ENCODE measurements at regions not wholly inside any gene's neighbourhood (a gene's known extent, or its start where the extent isn't known, plus 50 kb on each side); places are given as distances from the start of the nearest gene placed in this dataset.
A peak's percentile ranks its signal among the peaks of the same experiment; 100 is the strongest.

DNA sequence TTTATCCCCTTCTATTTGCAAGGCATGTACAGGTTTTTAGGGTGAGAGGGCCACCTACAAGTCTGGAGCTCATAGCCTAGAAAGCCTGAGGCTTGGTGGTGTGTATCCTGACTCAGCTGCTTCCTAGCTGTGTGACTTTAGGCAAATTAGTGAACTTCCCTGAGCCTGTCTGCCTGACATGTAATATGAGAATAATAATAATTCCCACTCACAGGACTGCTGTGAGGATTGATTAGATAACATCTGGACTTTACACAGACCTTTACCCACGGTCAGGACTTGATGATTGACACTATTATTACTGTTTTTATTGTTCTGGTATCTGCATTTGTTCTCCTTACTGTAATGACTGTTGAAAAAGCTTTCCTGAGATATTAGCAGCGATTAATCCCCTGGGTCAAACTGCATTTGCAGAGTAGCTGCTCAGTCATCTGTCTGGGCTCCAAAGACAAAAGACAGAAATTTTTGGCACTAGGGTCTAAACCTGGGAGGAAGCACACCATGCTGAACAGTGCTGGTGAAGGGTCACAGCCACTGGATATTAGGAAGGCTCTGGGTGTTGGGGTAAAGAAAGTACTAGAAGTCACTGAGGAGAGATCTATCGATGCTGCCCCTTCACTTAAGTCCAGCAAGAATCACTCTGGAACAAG lies 276.5 kb upstream of the FN1 start:
- DNase-seq: no peak

GRCh38 chr2:215711471-215712034 lies 275.7 kb upstream of the FN1 start:
- peak; percentile 57 for DNase-seq

- DNase-seq: no peak
Observed at GRCh38 chr2:215707608-215708007, 271.7 kb upstream of the FN1 start.

- no peak for DNase-seq
Observed at GRCh38 chr2:215705771-215706361, 270.0 kb upstream of the FN1 start.

- no peak for DNase-seq
Observed at GRCh38 chr2:215705281-215705680, 269.4 kb upstream of the FN1 start.

- no peak for DNase-seq
Observed at GRCh38 chr2:215702116-215702902, 266.4 kb upstream of the FN1 start.

- no peak for DNase-seq
Observed at GRCh38 chr2:215699700-215700538, 264.1 kb upstream of the FN1 start.

DNA sequence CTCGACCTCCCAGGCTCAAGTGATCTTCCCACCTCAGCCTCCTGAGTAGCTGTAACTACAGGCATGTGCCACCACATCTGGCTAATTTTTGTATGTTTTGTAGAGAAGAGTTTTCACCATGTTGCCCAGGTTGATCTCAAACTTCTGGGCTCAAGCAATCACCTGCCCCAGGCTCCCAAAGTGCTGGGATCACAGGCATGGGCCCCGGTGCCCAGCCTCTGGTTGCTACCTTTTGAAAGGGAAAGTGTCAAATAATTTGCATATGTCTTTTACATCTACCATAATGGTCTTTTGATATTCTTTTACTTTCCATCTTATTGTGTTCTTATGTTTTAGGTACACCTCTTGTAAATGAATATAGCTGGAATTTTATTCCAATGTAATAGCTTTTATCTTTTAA lies 263.1 kb upstream of the FN1 start:
- DNase-seq: no peak

DNA sequence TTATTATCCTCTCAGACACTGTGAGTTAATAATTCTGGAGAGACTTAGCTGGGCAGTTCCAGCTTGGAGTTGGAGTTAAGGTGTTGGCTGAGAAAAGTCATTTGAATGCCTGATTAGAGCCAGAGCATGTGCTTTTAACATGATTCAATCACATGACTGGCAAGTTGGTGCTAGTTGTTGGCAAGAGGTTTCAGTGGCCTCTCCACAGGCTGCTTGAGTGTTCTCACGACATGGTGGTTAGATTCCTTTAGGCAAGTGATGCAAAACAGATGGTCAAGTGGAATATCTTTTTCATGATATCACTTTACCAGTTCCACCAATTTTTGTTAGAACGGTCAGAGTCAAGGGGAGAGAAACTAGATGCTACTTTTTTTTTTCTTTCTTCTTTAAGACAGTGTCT lies 262.7 kb upstream of the FN1 start:
- no peak for DNase-seq

DNA sequence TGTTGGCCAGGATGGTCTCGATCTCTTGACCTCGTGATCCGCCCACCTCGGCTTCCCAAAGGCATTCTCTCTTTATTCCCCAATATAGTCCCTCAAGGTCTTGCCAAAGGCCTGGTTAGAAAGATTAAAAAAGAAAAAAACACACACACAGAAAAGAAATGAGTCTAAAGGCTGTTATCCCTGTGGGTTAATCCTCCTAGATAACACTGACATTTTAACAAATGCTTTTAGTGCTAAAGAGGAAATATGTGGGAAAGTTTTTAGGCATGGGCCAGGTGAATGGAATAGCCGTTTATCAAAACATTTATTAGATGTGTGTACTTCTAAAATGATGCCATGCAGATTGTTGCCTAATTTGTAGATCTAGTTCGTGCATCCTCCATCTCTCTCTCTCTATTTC lies 261.6 kb upstream of the FN1 start:
- no peak for DNase-seq

DNA sequence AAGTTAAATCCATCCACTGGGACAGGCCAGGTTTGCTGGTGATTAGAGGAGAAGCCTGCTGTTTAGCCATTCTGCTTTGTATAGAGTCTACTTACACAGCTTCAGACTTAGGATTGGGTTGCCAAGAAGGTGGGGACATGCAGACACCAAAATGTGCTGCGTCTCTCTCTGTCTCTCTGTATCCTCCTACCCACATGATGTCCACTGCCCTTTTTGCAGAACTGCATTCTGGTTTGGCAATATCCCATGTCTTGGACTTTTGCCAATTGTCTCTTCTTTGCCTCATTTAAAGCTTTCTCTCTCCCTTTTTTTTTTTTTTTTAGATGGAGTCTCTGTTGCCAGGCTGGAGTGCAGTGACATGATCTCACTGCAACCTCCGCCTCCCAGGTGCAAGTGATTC lies 261.1 kb upstream of the FN1 start:
- DNase-seq: peak; percentile 63

DNA sequence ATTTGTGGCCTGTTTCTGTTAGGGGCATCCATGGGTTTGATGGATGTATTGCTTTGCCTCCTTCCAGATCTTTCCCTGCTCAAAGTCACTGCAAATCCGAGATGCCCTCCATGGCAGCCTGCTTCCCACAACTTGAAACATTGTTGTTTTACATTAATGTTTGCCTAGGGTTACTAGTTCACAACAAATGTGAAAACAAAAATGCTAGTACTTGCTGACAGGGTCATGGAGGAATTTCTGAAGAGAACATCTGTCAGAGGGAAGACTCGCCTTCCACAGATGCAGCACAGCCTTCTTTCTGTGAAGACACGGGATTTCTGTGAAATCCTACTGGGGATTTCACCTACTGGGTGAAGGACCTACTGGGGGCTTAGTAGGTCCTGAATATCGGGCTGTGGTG lies 260.0 kb upstream of the FN1 start:
- no peak for DNase-seq

- no peak for DNase-seq
Observed at GRCh38 chr2:215693999-215694580, 258.2 kb upstream of the FN1 start.

- no peak for DNase-seq
Observed at GRCh38 chr2:215693193-215693998, 257.5 kb upstream of the FN1 start.

DNA sequence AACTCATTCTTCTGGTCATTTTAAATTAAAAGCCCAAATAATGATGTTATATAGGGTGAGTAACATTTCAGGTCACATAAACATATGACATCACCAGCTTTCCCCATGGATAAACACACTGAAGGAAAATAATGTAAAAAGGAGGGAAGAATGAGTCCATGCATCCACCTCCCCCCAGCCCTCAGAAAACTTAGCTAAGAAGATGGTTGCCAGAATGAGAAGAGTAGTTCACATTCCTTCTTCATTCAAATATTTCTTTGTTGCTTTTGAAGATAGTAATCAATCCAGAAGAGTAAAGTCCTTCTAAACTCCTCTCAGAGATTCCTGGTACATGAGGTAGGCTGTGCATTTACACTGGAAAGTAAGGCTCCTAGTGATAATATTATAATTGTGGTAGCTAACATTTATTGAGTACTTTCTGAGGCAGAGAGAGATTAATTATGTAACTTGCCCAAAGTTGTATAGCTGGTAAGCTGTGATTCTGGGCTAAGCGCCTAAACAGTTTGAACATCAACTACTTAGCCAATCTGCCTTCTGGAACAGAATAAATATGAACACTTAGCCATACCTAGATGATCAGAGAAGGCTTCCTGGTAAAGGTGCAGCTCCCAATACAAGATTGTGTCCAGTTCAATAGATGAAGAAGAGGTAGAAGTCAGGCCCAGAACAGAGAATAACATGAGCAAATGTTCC lies 256.7 kb upstream of the FN1 start:
- no peak for DNase-seq

GRCh38 chr2:215691346-215691745 lies 255.5 kb upstream of the FN1 start:
- DNase-seq: no peak

DNA sequence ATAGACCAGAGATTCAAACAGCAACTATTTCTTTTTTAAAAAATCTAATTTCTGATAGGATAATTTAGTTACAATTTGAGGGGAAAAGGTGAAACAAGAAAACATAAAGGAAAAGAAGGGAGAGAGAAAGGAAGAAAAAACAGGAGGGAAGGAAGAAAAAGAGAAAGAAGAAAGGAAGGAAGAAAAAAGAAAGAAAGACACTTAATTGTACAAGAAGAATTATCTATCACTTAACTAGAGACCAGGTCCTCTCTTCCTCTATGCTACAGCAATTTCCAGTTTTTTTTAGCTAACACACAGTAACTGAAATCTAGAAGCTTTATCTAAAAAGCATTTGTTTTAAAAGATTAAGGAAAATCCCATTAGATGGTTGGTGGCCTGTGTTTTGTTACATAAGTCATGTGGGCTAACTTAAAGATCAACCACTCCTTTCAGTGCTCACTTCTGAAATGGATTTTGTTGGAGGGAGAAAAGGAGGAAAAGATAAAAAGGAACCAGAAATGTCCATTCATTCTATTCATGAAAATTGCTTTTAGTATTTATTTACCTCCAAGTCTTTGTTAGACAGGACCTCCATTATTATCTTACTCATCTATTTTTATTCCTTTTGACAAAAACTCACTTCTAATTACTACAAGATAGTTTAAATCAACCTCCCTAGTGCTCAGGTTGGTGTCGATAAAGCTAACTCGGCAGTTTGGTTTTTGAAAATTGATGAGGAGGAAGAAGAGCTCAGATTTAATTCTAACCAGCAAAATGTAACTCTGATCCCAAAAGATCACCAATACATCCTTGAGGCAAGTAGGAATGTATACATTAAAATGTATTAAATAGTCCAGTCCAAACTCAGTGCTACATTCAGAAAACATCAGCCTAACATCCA lies 251.5 kb upstream of the FN1 start:
- no peak for DNase-seq

DNA sequence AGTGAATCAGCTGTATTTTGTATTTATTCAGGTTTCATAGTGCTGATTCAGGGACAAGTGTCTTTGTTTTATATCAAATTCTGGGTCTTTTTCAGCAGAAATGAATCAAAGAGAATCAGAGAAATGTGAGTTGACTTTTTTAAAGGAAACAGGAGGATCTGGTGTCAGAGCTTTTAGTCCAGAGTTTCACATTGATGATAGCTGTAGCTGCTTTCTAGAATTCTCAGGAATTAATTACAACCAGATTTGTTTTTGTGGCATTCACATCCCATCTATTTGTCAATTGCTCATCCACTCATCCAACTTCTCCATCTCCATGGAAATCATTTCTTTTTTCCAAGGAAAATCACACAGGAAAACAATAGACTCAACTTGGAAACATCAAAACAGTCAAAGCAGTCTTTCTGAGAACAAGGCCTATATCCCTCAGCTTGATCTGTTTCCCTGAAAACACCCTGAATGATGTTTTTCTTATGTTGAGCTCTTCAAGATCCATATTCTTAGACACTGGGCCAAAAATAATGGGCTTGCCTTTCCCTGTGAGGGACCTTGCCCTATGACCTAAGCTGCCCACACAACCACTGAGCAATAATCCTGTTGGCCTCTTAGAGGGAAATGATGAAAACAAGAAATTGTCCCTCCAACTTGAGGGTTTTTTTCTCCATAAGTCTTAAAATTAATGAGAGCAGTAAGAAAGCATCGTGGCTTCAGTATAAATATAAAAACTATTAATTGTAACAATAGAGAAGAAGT lies 249.5 kb upstream of the FN1 start:
- DNase-seq: peak; percentile 61
